HEK293 (cell line): ENCODE measurements at regions not wholly inside any gene's neighbourhood (a gene's known extent, or its start where the extent isn't known, plus 50 kb on each side); places are given as distances from the start of the nearest gene placed in this dataset.

Experiments used
- CTCF ChIA-PET: fragments of 350-600 bp; formaldehyde crosslinking; extraction: SDS; loops from one replicate; lab custom pipeline; 2021; ENCODE audit warnings: antibody characterized with exemption; lab: Yijun Ruan, JAX
- POLR2A ChIA-PET: fragments of 300-600 bp; formaldehyde crosslinking; extraction: SDS; loops from one replicate; lab custom pipeline; 2020; ENCODE audit warnings: antibody characterized with exemption, inconsistent platforms; lab: Yijun Ruan, JAX
- H3K27ac ChIP-seq: fragments of 200-500 bp; sonication (Bioruptor generic); 2 replicates; pipeline ENCODE4 v1.5.1; 2014; ENCODE audit warnings: low read depth, low read length, control low read depth, inconsistent platforms; ENCODE audit errors: extremely low read depth
- H3K36me3 ChIP-seq, 2 experiments: fragments of 200-500 bp in 1 of 2; sonication (Bioruptor generic) in 1 of 2; 1 replicate in 1 of 2; 2 replicates in 1 of 2; pipeline ENCODE4 v1.5.1; 2014 to 2017; ENCODE audit warnings: inconsistent platforms in 2 of 2, low read length in 2 of 2; ENCODE audit not compliant: control insufficient read depth in 2 of 2, insufficient read depth in 1 of 2
- H3K4me1 ChIP-seq: fragments of 200-500 bp; sonication (Bioruptor generic); 2 replicates; pipeline ENCODE4 v1.5.1; 2014; ENCODE audit warnings: mild to moderate bottlenecking, low read length, inconsistent platforms; ENCODE audit not compliant: control insufficient read depth, insufficient read depth
- H3K4me3 ChIP-seq: 2 replicates; pipeline ENCODE4 v1.5.1; 2011; ENCODE audit warnings: low read depth, mild to moderate bottlenecking, control low read depth, low read length, moderate library complexity
- H3K9me3 ChIP-seq: fragments of 200-500 bp; sonication (Bioruptor generic); 2 replicates; pipeline ENCODE4 v1.5.1; 2014; ENCODE audit warnings: low read depth, low read length, inconsistent platforms; ENCODE audit not compliant: control insufficient read depth, insufficient read depth
- KLF17 ChIP-seq: fragments of 450-650 bp; formaldehyde crosslinking; IDR thresholded peaks from 2 replicates; pipeline ENCODE4 v1.5.1; 2016; ENCODE audit warnings: missing biosample characterization, missing genetic modification characterization
- MZF1 ChIP-seq: fragments of 450-650 bp; formaldehyde crosslinking; IDR thresholded peaks from 2 replicates; pipeline ENCODE4 v1.5.1; 2017; ENCODE audit warnings: missing biosample characterization, missing genetic modification characterization, borderline replicate concordance
- PRDM4 ChIP-seq: fragments of 450-650 bp; formaldehyde crosslinking; IDR thresholded peaks from 2 replicates; pipeline ENCODE4 v1.5.1; 2017; ENCODE audit warnings: missing biosample characterization, missing genetic modification characterization
- PRDM6 ChIP-seq: fragments of 450-650 bp; formaldehyde crosslinking; IDR thresholded peaks from 2 replicates; pipeline ENCODE4 v1.5.1; 2017; ENCODE audit warnings: missing biosample characterization, missing genetic modification characterization
- SCRT1 ChIP-seq: fragments of 450-650 bp; formaldehyde crosslinking; IDR thresholded peaks from 2 replicates; pipeline ENCODE4 v1.5.1; 2016; ENCODE audit warnings: missing biosample characterization, missing genetic modification characterization, borderline replicate concordance
- SP2 ChIP-seq: fragments of 450-650 bp; formaldehyde crosslinking; IDR thresholded peaks from 2 replicates; pipeline ENCODE4 v1.5.1; 2016; ENCODE audit warnings: missing biosample characterization, missing genetic modification characterization
- WT1 ChIP-seq: fragments of 450-650 bp; formaldehyde crosslinking; IDR thresholded peaks from 2 replicates; pipeline ENCODE4 v1.5.1; 2016; ENCODE audit warnings: missing biosample characterization, missing genetic modification characterization
- ZBTB26 ChIP-seq: fragments of 450-650 bp; formaldehyde crosslinking; optimal IDR thresholded peaks from 2 replicates; pipeline ENCODE3; 2016; ENCODE audit warnings: missing biosample characterization, mild to moderate bottlenecking, missing genetic modification characterization
- ZFP69B ChIP-seq: fragments of 450-650 bp; formaldehyde crosslinking; IDR thresholded peaks from 2 replicates; pipeline ENCODE4 v1.5.1; 2016; ENCODE audit warnings: missing biosample characterization, missing genetic modification characterization
- ZNF16 ChIP-seq: fragments of 450-650 bp; formaldehyde crosslinking; IDR thresholded peaks from 2 replicates; pipeline ENCODE4 v1.5.1; 2016; ENCODE audit warnings: low read depth, missing biosample characterization, missing genetic modification characterization
- ZNF214 ChIP-seq: fragments of 450-650 bp; formaldehyde crosslinking; IDR thresholded peaks from 2 replicates; pipeline ENCODE4 v1.5.1; 2017; ENCODE audit warnings: missing biosample characterization, mild to moderate bottlenecking, missing genetic modification characterization, borderline replicate concordance
- ZNF223 ChIP-seq: fragments of 450-650 bp; formaldehyde crosslinking; IDR thresholded peaks from 2 replicates; pipeline ENCODE4 v1.5.1; 2016; ENCODE audit warnings: missing biosample characterization, missing genetic modification characterization
- ZNF324 ChIP-seq: fragments of 450-650 bp; formaldehyde crosslinking; IDR thresholded peaks from 2 replicates; pipeline ENCODE4 v1.5.1; 2016; ENCODE audit warnings: missing biosample characterization, missing genetic modification characterization
- ZNF514 ChIP-seq: fragments of 450-650 bp; formaldehyde crosslinking; IDR thresholded peaks from 2 replicates; pipeline ENCODE4 v1.5.1; 2016; ENCODE audit warnings: missing biosample characterization, missing genetic modification characterization
- ZNF529 ChIP-seq: fragments of 450-650 bp; formaldehyde crosslinking; IDR thresholded peaks from 2 replicates; pipeline ENCODE4 v1.5.1; 2017; ENCODE audit warnings: missing genetic modification characterization, missing biosample characterization; ENCODE audit not compliant: insufficient replicate concordance
- ZNF558 ChIP-seq: fragments of 450-650 bp; formaldehyde crosslinking; IDR thresholded peaks from 2 replicates; pipeline ENCODE4 v1.5.1; 2016; ENCODE audit warnings: missing biosample characterization, missing genetic modification characterization
- ZNF571 ChIP-seq: fragments of 450-650 bp; formaldehyde crosslinking; IDR thresholded peaks from 2 replicates; pipeline ENCODE4 v1.5.0; 2017; ENCODE audit warnings: missing biosample characterization, missing genetic modification characterization
- ZNF585B ChIP-seq: fragments of 450-650 bp; formaldehyde crosslinking; IDR thresholded peaks from 2 replicates; pipeline ENCODE4 v1.5.1; 2016; ENCODE audit warnings: missing biosample characterization, missing genetic modification characterization
- ZNF610 ChIP-seq: fragments of 450-650 bp; formaldehyde crosslinking; IDR thresholded peaks from 2 replicates; pipeline ENCODE4 v1.5.1; 2016; ENCODE audit warnings: missing biosample characterization, missing genetic modification characterization, borderline replicate concordance
- ZNF621 ChIP-seq: fragments of 450-650 bp; formaldehyde crosslinking; IDR thresholded peaks from 2 replicates; pipeline ENCODE4 v1.5.1; 2017; ENCODE audit warnings: missing biosample characterization, missing genetic modification characterization
- ZNF670 ChIP-seq: fragments of 450-650 bp; formaldehyde crosslinking; IDR thresholded peaks from 2 replicates; pipeline ENCODE4 v1.5.1; 2016; ENCODE audit warnings: missing biosample characterization, missing genetic modification characterization, low read depth
- ZNF692 ChIP-seq: fragments of 450-650 bp; formaldehyde crosslinking; IDR thresholded peaks from 2 replicates; pipeline ENCODE4 v1.5.1; 2016; ENCODE audit warnings: missing biosample characterization, missing genetic modification characterization
- ZNF776 ChIP-seq: fragments of 450-650 bp; formaldehyde crosslinking; IDR thresholded peaks from 2 replicates; pipeline ENCODE4 v1.5.0; 2017; ENCODE audit warnings: missing biosample characterization, missing genetic modification characterization, borderline replicate concordance
- ZNF837 ChIP-seq: fragments of 450-650 bp; formaldehyde crosslinking; IDR thresholded peaks from 2 replicates; pipeline ENCODE4 v1.5.1; 2016; ENCODE audit warnings: missing biosample characterization, missing genetic modification characterization
- ZSCAN30 ChIP-seq: fragments of 450-650 bp; IDR thresholded peaks from 2 replicates; pipeline ENCODE4 v1.5.1; 2018; ENCODE audit warnings: missing biosample characterization, mild to moderate bottlenecking, missing genetic modification characterization, moderate library complexity

GRCh38 chr18:2424420-2424819 lies 146.9 kb downstream of the METTL4 start (continued):
- no peak for TF ChIP-seq KLF17 (tag by site-specific recombination)
- TF ChIP-seq ZNF571 = no peak
- TF ChIP-seq MZF1 = no peak

- no peak for TF ChIP-seq ZNF692
- TF ChIP-seq ZNF514 = no peak
- no peak for TF ChIP-seq ZNF776 (tag by site-specific recombination)
- no peak for TF ChIP-seq SCRT1 (tag by site-specific recombination)
- no peak for TF ChIP-seq ZNF610 (tag by site-specific recombination)
- no peak for TF ChIP-seq ZBTB26 (tag by site-specific recombination)
- no peak for TF ChIP-seq ZNF214 (tag by site-specific recombination)
- no peak for TF ChIP-seq ZFP69B
- no peak for TF ChIP-seq ZNF621 (tag by site-specific recombination)
- no peak for TF ChIP-seq SP2
- no peak for TF ChIP-seq ZNF529 (tag by site-specific recombination)
- TF ChIP-seq ZNF558 (tag by site-specific recombination) = no peak
- TF ChIP-seq PRDM6 = no peak
- Histone ChIP-seq H3K36me3 (no peaks in the 10 kb centered on the region), H3K4me1 (no peaks in the 10 kb centered on the region), H3K27ac (no peak overlapping the region), H3K9me3 (no peaks in the 10 kb centered on the region), H3K4me3 (no peak overlapping the region)
- POLR2A ChIA-PET = no interaction called here
- CTCF ChIA-PET = no interaction called here
Measured at GRCh38 chr18:2425426-2426317, 145.6 kb downstream of the METTL4 start.

- H3K4me3 ChIP-seq = no peak overlapping the region
- no peaks in the 10 kb centered on the region for H3K36me3 ChIP-seq
- POLR2A ChIA-PET = no interaction called here
- H3K4me1 ChIP-seq = no peaks in the 10 kb centered on the region
- H3K9me3 ChIP-seq = no peaks in the 10 kb centered on the region
- CTCF ChIA-PET = no interaction called here
- no peak overlapping the region for H3K27ac ChIP-seq
- no peak for TF ChIP-seq PRDM4 (tag by site-specific recombination)
- no peak for TF ChIP-seq ZNF324 (tag by site-specific recombination)
- no peak for TF ChIP-seq WT1 (tag by site-specific recombination)
- no peak for TF ChIP-seq ZNF585B (tag by site-specific recombination)
- TF ChIP-seq ZSCAN30 (tag by site-specific recombination) = no peak
- no peak for TF ChIP-seq MZF1
- TF ChIP-seq ZNF223 (tag by site-specific recombination) = no peak
- no peak for TF ChIP-seq ZNF16 (tag by site-specific recombination)
- TF ChIP-seq ZNF670 (tag by site-specific recombination) = no peak
- no peak for TF ChIP-seq ZNF837 (tag by site-specific recombination)
Measured at GRCh38 chr18:2430191-2430590, 141.1 kb downstream of the METTL4 start.
